Kidney (tissue), 13 donors: ENCODE measurements at regions not wholly inside any gene's neighbourhood (a gene's known extent, or its start where the extent isn't known, plus 50 kb on each side); places are given as distances from the start of the nearest gene placed in this dataset.
A peak's percentile ranks its signal among the peaks of the same experiment; 100 is the strongest.

ENCODE experiments used
- DNase-seq, 5 donors: peaks; one replicate each; pipeline ENCODE4 v3.0.0-alpha.2; 2013 to 2020
- FAIRE-seq: peaks from 2 replicates; lab custom pipeline; 2012; peaks lifted over from hg19 to GRCh38; lab: Jason Lieb, UNC
- H3K27ac ChIP-seq, 2 donors: one replicate each; pipeline ENCODE4 v1.7.0; 2013; ENCODE audit warnings: low read depth in 2 of 2, low read length in 2 of 2, inconsistent platforms in 1 of 2
- H3K27me3 ChIP-seq: one replicate; pipeline ENCODE4 v1.7.1; 2013; ENCODE audit warnings: low read length, inconsistent platforms; ENCODE audit not compliant: control insufficient read depth, insufficient read depth
- H3K36me3 ChIP-seq, 3 donors: one replicate each; pipeline versions ENCODE4 v1.7.0 to v1.7.1; 2013; ENCODE audit warnings: low read length in 3 of 3, control low read depth in 1 of 3, inconsistent platforms in 1 of 3; ENCODE audit not compliant: insufficient read depth in 3 of 3, control insufficient read depth in 2 of 3
- H3K4me1 ChIP-seq, 3 donors: one replicate each; pipeline versions ENCODE4 v1.7.0 to v1.7.1; 2013; ENCODE audit warnings: low read length in 3 of 3, inconsistent platforms in 1 of 3, low read depth in 1 of 3; ENCODE audit not compliant: control insufficient read depth in 2 of 3, insufficient read depth in 2 of 3
- H3K4me3 ChIP-seq, 3 donors: one replicate each; pipeline versions ENCODE4 v1.7.0 to v1.8.1; 2013; ENCODE audit warnings: low read length in 3 of 3, control low read depth in 1 of 3, inconsistent platforms in 1 of 3
- H3K9ac ChIP-seq, 3 donors: one replicate each; pipeline versions ENCODE4 v1.7.0 to v1.7.1; 2013; ENCODE audit warnings: low read length in 3 of 3, control low read depth in 1 of 3, inconsistent platforms in 1 of 3
- H3K9me3 ChIP-seq, 3 donors: one replicate each; pipeline versions ENCODE4 v1.7.0 to v1.7.1; 2013; ENCODE audit warnings: low read length in 3 of 3, control low read depth in 1 of 3, inconsistent platforms in 1 of 3; ENCODE audit not compliant: control insufficient read depth in 2 of 3, insufficient read depth in 1 of 3
- intact Hi-C: fragments of 100-400 bp; cut with DNase I; formaldehyde crosslinking; loops from one replicate; pipeline ENCODE4 v1.11.1; 2022
- TF ChIP-seq, protein P1 (sequence below): IDR thresholded peaks from 3 replicates; pipeline ENCODE4 v1.5.1; 2012; ENCODE audit warnings: mild to moderate bottlenecking, moderate library complexity, borderline replicate concordance; ENCODE audit not compliant: insufficient read depth; ENCODE audit errors: extremely low read depth
- donor health status: control.
- donor health status: control.
- donor health status: control.
- donor health status: control.
- donor health status: control.
- donor health status: DM: yes; HTN: yes; CAD: no.
- donor health status: Normal renal cell carcinoma (clear cell type).

- FAIRE-seq, result no peak
- TF ChIP-seq, protein P1, sequence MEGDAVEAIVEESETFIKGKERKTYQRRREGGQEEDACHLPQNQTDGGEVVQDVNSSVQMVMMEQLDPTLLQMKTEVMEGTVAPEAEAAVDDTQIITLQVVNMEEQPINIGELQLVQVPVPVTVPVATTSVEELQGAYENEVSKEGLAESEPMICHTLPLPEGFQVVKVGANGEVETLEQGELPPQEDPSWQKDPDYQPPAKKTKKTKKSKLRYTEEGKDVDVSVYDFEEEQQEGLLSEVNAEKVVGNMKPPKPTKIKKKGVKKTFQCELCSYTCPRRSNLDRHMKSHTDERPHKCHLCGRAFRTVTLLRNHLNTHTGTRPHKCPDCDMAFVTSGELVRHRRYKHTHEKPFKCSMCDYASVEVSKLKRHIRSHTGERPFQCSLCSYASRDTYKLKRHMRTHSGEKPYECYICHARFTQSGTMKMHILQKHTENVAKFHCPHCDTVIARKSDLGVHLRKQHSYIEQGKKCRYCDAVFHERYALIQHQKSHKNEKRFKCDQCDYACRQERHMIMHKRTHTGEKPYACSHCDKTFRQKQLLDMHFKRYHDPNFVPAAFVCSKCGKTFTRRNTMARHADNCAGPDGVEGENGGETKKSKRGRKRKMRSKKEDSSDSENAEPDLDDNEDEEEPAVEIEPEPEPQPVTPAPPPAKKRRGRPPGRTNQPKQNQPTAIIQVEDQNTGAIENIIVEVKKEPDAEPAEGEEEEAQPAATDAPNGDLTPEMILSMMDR, result no peak
Measured at GRCh38 chr5:33291216-33292000, 149.4 kb upstream of the TARS1 start.

GRCh38 chr5:33297760-33298216 lies 143.0 kb upstream of the TARS1 start:
- H3K36me3 ChIP-seq, result no peaks in the 10 kb centered on the region
- intact Hi-C loops, result no loop called here
- FAIRE-seq, result no peak
- H3K27ac ChIP-seq, result no peak overlapping the region
- H3K4me1 ChIP-seq, result peaks cover 3 to 8% (median 6%) of the 10 kb centered on the region in 3 donors
- H3K9me3 ChIP-seq, result no peaks in the 10 kb centered on the region
- H3K4me3 ChIP-seq, result no peak overlapping the region
- no peaks in the 10 kb centered on the region for H3K27me3 ChIP-seq
- TF ChIP-seq, protein P1, result no peak
- no peak overlapping the region for H3K9ac ChIP-seq
- DNase-seq, result peak in 1 of 5 donors; percentile 25

More at GRCh38 chr5:33291216-33292000, 149.4 kb upstream of the TARS1 start:
- H3K36me3 ChIP-seq, result no peaks in the 10 kb centered on the region
- no peak overlapping the region for H3K4me3 ChIP-seq
- H3K27ac ChIP-seq, result no peak overlapping the region
- no peak overlapping the region for H3K9ac ChIP-seq
- H3K27me3 ChIP-seq, result no peaks in the 10 kb centered on the region
- no peak for DNase-seq
- H3K9me3 ChIP-seq, result no peaks in the 10 kb centered on the region
- H3K4me1 ChIP-seq, result no peaks in the 10 kb centered on the region
- intact Hi-C loops, result no loop called here

GRCh38 chr5:33299621-33300208 lies 141.1 kb upstream of the TARS1 start:
- peaks cover 3 to 8% (median 6%) of the 10 kb centered on the region in 3 donors for H3K4me1 ChIP-seq
- FAIRE-seq, result peak; percentile 91
- intact Hi-C loops, result loop anchor here (10.0 kb wide), 1 partner anchor 215 kb away; no protein-coding TSS in a partner anchor
- H3K9me3 ChIP-seq, result no peaks in the 10 kb centered on the region
- peak overlapping the region in 1 of 3 donors; percentile 42 for H3K4me3 ChIP-seq
- no peaks in the 10 kb centered on the region for H3K27me3 ChIP-seq
- H3K27ac ChIP-seq, result no peak overlapping the region
- TF ChIP-seq, protein P1, result peak; percentile 49
- H3K9ac ChIP-seq, result peak overlapping the region in 1 of 3 donors; percentile 43
- H3K36me3 ChIP-seq, result no peaks in the 10 kb centered on the region
- DNase-seq, result peak in 2 of 5 donors; percentile 65 to 76
